ENCODE measurements at regions not wholly inside any gene's neighbourhood (a gene's known extent, or its start where the extent isn't known, plus 50 kb on each side); places are given as distances from the start of the nearest gene placed in this dataset.

GRCh38 chr16:86345516-86345915, 164.8 kb upstream of the FOXF1 start:
- TF ChIP-seq MYC (IDR thresholded peaks at IDR 0.05; ENCODE audit: insufficient read depth, insufficient read length, insufficient replicate concordance, low read length, severe bottlenecking) (no peak), RUNX3 (IDR thresholded peaks at IDR 0.05; ENCODE audit: low read length) (no peak), POLR2A (IDR thresholded peaks at IDR 0.05; ENCODE audit: low read depth, low read length) (no peak), ZNF592 (IDR thresholded peaks at IDR 0.05) (no peak), RFX5 (IDR thresholded peaks at IDR 0.05; ENCODE audit: low read depth, low read length) (no peak)

Data from GM12878 (cell line).